ENCODE measurements at regions not wholly inside any gene's neighbourhood (a gene's known extent, or its start where the extent isn't known, plus 50 kb on each side); places are given as distances from the start of the nearest gene placed in this dataset.

DNA sequence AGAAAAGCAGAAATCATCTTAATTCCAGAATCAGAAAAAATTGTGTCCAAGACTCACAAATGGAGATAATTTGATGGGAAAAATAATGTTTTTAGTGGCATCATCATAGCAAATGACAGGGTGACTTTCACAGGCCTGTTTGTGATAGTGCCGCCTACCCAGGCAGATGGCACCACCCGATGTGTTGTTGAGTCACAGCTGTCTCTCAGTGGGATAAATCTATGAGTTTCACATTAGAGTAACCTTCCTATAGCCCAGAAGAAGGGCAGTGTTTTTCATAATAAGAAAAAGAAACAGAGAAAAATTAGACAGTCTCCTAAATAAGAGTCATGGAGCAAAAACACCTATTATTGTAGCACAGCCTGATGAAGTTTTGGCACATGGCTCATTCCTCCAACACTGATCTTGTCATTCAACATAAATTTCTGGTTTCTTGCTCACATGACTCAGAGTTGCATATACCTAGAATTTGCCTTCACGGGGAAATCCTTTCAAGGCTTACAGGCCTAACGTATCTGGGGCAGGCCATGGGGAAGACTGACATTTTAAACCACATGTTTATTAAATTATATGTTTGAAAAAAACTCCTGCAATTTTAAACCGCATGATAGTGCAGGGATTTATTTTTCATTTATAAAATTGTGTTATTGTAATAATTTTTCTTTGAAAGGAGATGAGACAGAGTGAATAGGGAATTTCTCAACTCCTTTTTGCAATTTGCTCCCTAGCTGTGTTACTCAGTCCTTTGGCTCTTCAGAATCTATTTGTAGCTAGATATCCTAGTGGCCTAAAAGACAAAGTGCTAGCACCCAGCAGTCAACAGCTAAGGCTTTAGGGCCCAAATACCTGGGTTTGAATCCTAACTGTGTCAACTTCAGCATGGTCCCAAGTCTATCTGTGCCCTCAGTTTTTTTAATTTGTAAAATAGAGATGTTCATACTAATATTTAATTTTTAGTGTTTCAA is 393.7 kb downstream of the NDFIP2 start:
- no peak for DNase-seq

GRCh38 chr13:79871594-79871993 is 390.6 kb downstream of the NDFIP2 start:
- H3K4me3 ChIP-seq = no peak overlapping the region
- H3K4me1 ChIP-seq = no peaks in the 10 kb centered on the region
- H3K27me3 ChIP-seq (replicated peaks in 1 of 7) = no peaks in the 10 kb centered on the region
- H3K36me3 ChIP-seq = no peaks in the 10 kb centered on the region
- DNase-seq = no peak
- no peak overlapping the region for H3K27ac ChIP-seq
- intact Hi-C loops (cut with DNase I; ENCODE audit: low total_unique reads) = no loop called here
- peaks cover 0 to 3% (median 0%) of the 10 kb centered on the region in 8 donors for H3K9me3 ChIP-seq
- no peak for TF ChIP-seq POLR2A (IDR thresholded peaks at IDR 0.05)
- no peak for TF ChIP-seq POLR2AphosphoS5 (IDR thresholded peaks at IDR 0.05)
- TF ChIP-seq CTCF (IDR thresholded peaks at IDR 0.05 in 8 of 11, conservative IDR thresholded peaks at IDR 0.05 in 3 of 11) = no peak

More for the DNA sequence above, 393.7 kb downstream of the NDFIP2 start:
- no peak for TF ChIP-seq POLR2A (IDR thresholded peaks at IDR 0.05)
- TF ChIP-seq POLR2AphosphoS5 (IDR thresholded peaks at IDR 0.05) = no peak
- no peak for TF ChIP-seq CTCF (IDR thresholded peaks at IDR 0.05 in 8 of 11, conservative IDR thresholded peaks at IDR 0.05 in 3 of 11)
- intact Hi-C loops (cut with DNase I; ENCODE audit: low total_unique reads) = no loop called here
- Histone ChIP-seq H3K9me3 (peaks cover 0 to 6% (median 0%) of the 10 kb centered on the region in 8 donors), H3K4me1 (no peaks in the 10 kb centered on the region), H3K27ac (no peak overlapping the region), H3K4me3 (no peak overlapping the region), H3K27me3 (replicated peaks in 1 of 7) (no peaks in the 10 kb centered on the region), H3K36me3 (no peaks in the 10 kb centered on the region)
- 84 to 89% (median 84%) methylated on average over 5 of the region's 5 CpGs for WGBS, 5 donors

DNA sequence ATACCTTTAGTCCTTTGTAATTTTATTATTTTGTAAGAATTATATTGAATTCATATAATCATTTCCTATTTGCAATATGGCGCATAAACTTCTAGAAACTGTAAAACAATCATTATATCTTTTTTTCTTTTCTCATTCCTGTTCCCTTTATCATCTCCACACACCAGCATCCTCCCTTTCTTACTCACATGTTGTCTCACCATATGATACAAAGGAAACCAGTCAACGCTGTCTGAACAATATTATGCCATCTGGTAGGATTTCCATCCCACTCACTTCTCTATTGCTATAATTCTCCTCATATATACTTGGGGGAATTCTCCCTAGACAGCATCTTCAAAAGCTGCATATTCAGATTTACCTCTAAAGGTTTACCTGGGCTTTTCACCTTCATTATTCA is 389.8 kb downstream of the NDFIP2 start:
- no peak overlapping the region for H3K27ac ChIP-seq
- no peak for DNase-seq
- H3K36me3 ChIP-seq = no peaks in the 10 kb centered on the region
- 88 to 95% (median 93%) methylated on average over 2 of the region's 2 CpGs for WGBS, 5 donors
- no peaks in the 10 kb centered on the region for H3K9me3 ChIP-seq
- intact Hi-C loops (cut with DNase I; ENCODE audit: low total_unique reads) = no loop called here
- TF ChIP-seq CTCF (IDR thresholded peaks at IDR 0.05 in 8 of 11, conservative IDR thresholded peaks at IDR 0.05 in 3 of 11) (no peak), POLR2A (IDR thresholded peaks at IDR 0.05) (no peak), POLR2AphosphoS5 (IDR thresholded peaks at IDR 0.05) (no peak)
- no peak overlapping the region for H3K4me3 ChIP-seq
- no peaks in the 10 kb centered on the region for H3K27me3 ChIP-seq (replicated peaks in 1 of 7)
- H3K4me1 ChIP-seq = no peaks in the 10 kb centered on the region

DNA sequence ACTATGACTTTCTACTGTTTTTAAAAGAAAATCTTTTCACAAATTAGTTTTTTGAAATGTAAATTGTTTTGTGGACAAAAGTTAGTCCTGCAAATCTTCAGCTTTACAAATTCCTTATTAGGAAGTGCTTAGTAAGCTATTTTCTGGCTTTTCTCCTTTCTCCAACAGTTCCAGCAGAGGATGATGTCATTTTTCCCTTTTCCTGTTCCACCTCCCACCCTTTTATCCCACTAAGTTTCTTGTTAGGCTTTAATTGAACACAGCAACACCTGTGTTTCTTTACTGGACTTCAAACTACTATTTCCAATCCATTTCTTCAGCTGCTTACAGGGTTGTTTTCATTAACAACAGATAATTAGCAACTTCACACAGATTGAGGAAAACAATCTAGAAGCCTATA is 389.2 kb downstream of the NDFIP2 start:
- no peak for DNase-seq
- Histone ChIP-seq H3K4me1 (no peaks in the 10 kb centered on the region), H3K4me3 (no peak overlapping the region), H3K36me3 (no peaks in the 10 kb centered on the region), H3K9me3 (no peaks in the 10 kb centered on the region), H3K27me3 (replicated peaks in 1 of 7) (no peaks in the 10 kb centered on the region), H3K27ac (no peak overlapping the region)
- TF ChIP-seq POLR2A (IDR thresholded peaks at IDR 0.05) = no peak
- TF ChIP-seq POLR2AphosphoS5 (IDR thresholded peaks at IDR 0.05) = no peak
- intact Hi-C loops (cut with DNase I; ENCODE audit: low total_unique reads) = no loop called here

Measured in spleen (tissue), 11 donors.